Muscle of arm (tissue), 1 donor: ENCODE measurements at regions not wholly inside any gene's neighbourhood (a gene's known extent, or its start where the extent isn't known, plus 50 kb on each side); places are given as distances from the start of the nearest gene placed in this dataset.

Source experiments
- DNase-seq: peaks from one replicate; pipeline ENCODE4 v3.0.0-alpha.2; 2013

DNA sequence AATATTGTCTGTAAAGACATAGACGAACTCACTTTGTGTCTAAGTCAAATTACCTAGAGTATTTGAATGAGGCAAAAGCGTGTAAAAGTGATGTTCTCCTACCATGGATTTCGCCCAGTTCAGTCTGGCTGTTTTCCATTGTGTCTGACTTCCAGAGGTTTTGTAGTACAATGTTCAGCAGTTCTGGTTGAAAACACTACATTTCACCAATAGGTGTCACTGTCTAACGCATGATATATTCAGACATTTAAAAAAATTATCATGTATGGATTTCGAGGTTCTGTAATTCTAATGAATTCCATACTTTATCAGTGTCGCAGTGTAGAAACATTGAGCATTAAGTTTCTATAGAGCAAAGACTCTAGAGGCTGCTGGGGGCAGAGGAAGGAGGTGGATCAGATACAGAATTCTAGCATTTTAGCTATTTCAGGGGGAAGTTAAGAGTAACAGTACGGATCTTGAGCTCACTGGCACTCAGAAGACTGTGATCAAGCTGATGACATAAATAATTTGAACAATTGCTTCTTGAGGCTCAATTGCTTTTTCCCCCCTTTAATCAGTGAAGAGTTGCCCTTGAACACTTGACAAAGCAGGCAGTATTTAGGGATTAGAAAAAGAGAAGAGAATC lies 196.9 kb upstream of the RHOBTB1 start:
- DNase-seq: peak; percentile 90

DNA sequence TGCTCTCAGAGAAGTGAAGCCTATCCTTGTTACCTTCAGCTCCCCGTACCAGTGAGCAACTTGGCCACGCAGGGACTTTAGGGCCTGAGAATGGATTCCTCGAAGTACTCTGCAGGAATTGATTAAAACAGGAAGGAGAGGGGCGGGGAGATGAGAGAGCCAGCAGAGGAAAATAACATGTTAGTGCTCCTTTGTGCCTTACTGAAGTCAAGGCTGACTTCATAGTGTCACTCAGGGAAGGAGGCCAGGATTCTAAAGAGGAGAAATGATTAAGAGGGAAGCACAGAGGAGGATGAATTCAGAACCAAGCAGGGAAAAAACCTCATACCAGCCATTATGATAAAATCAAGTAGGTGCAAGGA lies 195.6 kb upstream of the RHOBTB1 start:
- no peak for DNase-seq

DNA sequence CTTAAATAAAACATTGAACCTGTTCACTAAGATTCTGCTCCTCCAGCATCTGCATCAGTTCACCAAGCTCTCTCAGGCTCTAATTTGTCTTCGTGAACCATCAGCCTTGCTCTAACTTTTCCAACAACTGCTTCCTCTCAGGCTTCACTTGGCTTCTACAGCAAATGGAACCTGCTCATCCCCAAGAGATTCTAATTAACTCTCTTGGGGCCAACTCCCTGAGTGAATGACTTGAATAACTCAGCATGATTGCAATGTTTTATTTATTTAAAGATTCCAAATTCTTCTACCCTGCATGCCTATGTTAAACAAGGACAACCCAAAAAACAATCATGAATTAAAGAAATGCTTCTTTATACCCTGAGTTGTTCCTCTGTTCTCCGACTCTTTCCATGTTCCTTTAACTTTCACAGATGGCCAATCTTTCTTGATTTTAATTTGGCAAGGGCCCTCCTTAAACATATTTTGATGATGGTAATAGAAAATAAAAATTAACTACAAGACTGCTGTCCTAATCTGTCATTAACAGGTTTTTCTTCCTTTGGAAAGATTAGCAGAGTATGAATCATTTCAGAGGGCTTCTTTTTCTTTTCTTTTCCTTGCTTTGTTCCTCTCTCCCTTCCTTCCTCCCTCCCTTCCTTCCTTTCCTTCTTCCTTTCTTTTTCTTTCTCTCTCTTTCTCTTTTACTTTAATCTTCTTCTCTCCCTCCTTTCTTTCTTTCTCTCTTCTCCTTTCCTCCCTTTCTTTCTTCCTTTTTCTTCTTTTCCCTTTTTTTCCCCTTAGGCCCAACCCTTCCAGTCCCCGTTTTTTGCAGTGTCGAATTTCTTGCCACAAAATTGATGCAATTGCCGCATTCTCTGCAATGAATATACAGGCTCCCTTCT lies 195.0 kb upstream of the RHOBTB1 start:
- no peak for DNase-seq

DNA sequence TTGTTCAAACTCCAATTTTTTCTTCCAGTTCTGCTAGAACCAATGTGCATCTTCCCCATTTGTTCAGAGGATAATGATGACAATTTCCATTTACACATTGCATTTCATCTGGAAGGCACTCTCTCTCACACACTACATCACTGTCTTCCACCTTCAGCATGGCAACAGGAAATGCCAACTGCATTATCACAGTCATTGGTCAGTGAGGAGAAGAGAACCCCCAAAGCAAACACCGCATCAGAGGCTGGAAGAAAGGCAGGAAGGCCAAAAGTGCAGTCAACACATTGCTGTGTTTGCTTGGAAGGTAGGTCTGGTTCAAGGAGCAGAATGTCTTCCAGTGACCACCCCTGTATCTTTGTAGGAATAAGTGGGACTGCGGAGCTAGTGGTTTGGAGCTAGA lies 192.2 kb upstream of the RHOBTB1 start:
- DNase-seq: no peak

DNA sequence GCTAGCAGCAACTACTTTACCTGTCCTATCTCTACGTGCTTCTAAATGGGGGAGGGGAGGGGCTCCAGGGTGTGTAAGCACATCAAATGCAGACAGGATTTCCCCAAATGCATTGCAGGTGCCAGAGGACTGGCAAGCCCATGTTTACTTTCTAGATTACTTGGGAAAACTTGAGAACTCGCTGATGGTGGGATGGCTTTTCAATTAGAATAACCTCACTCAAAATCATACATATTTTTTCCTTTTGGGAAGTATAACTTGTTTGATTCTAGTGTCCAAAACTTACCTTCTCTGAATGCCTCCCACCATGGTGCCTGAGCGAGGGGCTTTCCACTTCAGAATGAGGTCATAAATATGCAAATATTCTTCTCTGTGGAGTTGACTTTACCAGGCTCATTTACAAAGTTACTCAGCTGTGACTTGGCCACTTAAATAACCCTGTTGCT lies 191.3 kb upstream of the RHOBTB1 start:
- no peak for DNase-seq

DNA sequence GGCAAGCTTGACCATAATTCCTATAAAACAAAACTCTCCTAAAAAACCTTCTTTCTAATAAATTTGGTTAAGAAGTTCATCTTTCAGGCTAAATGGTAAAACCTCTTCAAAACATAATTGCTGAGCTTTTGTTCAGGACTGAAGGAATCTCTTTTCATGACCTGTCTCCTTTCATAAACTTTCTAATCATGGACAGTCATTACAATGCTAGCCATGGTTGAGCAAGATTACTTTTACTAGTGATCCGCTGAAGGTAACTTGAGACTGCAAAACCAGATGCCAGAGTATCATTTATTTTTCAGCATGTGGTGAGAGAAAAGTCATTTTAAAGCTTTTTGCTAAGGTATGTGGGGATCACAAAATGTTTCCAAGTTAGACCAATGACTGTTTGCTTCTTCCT lies 186.4 kb upstream of the RHOBTB1 start:
- DNase-seq: no peak

DNA sequence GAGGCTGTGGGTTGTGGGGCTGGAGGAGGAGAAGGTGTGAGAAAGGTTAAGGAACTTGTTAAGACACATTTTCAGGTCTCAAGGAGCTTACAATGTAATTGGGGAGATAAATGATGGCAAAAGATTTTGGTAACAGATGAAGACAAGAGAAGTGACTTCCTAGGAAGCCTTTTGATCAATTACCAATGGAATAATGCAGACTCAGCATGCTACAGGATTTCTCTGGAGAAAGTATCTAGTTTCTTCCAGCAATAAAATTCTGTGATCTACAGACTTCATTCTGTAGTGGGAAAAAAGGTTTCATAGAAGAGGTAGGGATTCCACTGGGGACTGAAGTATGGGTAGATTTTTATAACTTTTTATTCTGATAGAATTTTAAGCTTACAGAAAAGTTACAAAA lies 184.2 kb upstream of the RHOBTB1 start:
- no peak for DNase-seq

DNA sequence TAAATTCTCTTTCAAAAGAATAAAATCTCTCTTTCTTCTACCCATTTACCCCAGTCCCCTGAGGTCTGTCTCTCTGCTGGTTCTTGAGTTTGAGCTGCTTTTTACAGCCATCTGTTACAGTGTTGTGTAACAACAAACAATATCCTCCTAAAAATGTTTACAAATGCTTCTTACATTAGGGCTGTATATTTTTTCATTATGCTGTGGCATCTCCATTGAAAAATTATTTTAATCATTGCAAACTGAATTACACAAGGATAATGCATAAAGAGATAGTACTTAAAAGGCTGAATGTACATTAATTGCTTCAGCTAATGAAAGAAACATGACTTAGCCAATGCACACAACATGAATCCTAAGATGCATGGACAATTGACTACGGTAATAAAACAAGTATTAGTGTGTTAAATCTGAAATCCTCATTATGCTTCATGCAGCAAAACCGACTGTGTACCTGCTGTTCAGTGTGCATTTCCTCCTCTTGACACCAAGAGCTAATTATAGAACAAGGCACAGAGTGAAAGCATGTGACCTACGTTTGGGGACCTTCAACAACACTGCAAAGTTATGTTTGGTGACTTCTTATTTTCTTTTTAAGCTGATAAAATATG lies 181.7 kb upstream of the RHOBTB1 start:
- no peak for DNase-seq

DNA sequence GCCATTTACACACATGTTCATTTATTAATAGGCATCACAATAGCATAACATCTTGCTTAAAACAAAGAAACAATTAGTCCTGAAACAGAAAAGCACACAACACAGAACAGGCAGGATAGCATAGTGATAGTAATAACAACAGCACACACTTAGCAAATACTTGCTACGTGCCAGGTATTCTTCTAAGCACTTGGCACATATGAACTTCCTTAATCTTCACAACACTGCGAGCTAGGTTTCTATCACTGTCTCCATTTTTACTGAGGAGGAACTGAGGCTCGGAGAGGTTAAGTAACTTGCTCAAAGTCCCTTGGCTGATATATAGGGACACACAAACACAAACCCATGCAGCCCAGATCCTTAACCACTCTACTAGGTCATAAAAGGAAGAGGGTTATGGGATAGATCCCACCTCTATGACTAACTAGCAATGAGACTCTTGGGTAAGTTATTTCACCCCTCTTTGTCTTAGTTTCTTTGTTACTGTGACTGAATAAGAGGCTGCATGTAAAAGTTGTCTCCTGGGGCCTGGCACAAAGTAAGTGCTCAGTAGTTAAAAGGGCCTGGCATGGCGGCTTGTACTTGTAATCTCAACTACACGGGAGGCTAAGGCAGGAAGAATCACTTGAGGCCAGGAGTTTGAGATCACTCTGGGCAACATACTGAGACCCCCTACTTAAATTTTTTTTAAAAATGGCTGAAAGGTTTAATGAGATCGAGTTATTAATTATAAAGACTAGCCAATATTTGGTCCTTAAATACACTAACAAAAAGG lies 181.0 kb upstream of the RHOBTB1 start:
- DNase-seq: no peak

DNA sequence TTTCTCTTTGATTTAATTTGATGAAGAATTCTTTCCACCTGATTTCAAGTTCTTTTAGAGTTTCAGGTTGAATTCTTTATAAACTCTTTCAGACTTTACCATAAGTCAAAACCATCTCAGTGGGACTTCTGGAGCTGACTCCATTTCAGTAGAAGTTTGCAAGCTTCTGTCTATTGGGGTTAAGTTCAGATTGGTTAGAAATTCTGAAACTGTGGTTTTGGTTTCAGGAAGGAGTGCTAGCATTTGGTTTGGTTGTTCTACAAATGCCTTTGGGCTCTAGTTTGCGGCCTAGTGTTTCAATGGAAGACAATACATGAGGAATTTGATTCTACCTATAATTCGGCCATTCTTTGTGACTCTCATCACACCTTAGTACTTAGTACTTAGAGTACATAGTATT lies 176.8 kb upstream of the RHOBTB1 start:
- no peak for DNase-seq

DNA sequence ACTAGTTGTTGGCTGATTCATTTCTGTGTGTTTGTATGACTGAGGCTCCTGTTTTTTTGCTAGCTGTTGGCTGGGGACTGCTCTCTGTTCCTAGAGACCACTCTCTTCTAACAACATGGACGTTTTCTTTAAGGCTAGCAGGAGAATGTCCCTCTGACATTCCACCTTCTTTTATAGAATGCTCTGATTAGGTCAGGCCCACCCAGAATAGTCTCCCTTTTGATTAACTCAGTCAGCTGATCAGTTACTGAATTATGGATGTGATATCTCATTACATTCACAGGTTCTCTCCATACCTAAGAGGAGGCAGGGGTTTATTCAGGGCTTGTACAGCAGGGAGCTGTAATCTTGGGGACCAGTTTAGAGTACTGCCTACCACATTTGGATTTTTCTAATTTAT lies 175.6 kb upstream of the RHOBTB1 start:
- DNase-seq: no peak

DNA sequence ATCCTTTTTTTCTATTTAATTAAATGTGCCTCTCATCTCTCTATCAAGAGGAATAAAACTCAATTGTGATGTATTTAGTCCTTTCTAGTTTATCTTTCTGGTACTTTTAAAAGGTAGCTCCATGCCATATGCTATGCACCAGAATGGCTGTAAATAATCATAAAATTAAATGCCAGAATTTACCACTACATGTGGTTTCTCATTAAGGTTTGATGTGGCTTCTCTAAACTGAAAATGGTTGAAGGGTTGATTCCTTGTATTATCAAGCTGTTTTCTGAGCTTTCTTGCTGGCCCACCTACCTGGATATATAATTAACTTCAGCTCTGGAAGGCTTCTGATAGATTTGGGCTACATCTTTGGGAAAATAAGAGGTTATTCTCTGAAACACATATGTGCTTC lies 171.9 kb upstream of the RHOBTB1 start:
- DNase-seq: no peak

DNA sequence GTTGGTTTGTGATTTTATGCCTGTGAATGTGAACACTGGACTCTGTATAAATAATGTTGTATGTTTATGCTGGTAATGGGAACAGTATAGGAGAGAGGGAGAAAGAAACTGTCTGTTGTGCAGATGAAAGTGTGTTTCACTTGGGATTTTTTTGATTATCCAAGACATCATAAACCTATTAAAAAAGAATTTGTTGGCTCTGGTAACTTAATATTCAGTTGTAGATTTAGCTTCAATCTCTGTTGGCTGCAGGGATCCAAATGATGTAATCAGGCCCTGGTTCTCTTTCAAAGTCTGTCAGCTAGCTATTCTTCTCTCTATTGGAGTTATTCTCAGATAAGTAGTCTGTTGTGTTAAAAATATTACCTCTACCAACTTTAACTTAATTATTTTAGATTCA lies 168.8 kb upstream of the RHOBTB1 start:
- DNase-seq: peak; percentile 54

DNA sequence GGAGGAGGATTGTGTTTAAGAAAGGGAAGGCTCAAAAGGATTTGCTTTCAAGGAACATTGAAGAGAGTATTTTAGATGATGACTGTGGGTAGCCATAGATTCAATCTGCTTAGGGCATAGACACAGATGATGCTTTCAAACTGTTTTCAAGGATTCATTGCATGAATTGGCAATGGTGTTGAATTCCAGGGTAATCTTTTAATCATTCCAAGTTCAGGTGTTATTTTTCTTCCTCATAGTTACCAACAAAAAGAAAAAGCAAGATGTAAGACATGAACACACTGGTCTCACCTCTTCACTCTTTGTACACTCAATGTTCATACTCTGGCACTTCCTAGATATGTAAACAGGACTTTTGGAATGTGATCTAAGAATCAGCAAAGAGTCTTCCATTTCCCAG lies 167.0 kb upstream of the RHOBTB1 start:
- no peak for DNase-seq

DNA sequence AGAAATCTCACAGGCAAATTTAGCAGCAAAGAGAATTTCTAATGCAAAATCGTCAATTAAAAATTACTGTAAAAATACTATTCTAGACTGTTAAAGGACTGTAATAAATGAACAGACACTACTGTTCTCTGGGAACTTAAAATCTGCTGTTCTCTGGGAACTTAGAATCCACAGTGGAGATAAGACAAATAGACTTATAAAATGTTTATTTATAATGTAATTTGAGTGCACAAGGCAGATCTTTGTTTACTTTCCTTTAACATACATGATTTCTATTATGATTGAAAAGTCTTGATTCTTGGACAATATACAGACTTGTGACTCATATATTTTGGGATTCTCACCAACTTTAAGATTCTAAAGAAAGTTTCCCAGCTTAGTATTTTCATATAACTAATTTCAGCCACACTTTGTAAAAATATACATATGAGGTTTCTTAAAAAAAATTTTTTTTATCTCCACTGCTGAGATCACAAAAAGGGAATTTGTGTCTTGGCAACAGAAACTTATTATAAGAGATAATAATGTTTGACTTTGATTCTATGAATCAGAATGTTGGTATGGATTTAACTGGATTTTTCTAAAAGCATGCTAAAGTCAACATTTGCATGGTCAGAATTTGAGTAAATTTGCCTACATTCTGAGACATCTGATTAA lies 166.3 kb upstream of the RHOBTB1 start:
- no peak for DNase-seq

DNA sequence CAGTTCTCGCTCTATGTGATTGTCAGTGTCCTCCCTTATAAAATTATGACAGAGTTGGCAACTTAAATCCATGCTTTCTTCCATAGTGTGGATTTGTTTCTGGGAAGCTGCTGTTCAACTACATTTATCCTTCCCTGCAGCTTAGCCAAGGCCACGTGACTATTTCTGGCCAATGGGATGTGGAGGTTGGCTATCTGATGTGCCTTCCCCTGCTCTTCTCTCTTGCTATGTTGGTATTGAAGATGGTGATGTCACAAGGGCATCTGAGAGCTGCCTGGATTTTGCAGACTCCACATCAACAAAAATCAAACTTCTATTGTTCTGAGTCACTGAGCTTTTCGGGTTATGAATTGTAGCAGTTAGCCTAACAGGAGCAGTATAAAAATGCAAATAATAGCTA lies 164.9 kb upstream of the RHOBTB1 start:
- DNase-seq: no peak

DNA sequence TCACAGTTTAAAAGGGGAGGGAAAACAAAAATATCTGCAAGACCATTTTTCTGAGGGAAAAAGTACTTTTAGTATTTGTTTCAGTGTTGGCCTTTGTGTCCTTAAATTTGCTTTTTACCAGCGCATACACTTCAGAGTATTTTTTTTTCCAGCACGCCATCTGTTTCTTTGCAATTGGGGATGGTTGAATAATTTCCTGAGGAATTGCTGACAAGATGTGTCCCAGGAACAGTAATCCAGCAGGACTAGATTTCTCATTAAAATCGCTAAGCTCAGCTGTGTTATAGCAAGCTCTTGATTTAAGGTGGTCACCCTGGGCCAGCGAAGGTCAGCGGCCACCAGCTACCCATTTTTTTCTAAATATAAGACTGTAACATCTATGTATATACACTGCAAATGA lies 156.9 kb upstream of the RHOBTB1 start:
- peak; percentile 58 for DNase-seq

DNA sequence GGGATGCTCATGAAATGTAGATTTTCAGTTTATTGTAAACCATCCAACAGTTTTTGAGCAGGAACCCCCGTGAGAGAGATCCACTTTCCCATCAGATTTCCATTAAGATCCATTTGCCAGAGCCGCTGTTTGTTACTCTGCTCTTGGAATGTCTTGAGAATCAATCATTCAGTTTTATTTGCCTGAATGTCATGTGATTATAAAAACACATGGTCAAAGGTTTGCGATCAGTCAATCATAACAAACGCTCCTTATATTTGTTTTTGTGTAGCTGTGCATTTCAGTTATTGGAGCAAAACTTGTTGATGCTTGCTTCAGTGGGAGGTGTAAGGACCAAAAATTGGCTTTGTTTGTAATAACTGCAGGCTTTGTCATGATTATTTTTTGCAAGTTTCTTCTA lies 155.8 kb upstream of the RHOBTB1 start:
- DNase-seq: peak; percentile 54

DNA sequence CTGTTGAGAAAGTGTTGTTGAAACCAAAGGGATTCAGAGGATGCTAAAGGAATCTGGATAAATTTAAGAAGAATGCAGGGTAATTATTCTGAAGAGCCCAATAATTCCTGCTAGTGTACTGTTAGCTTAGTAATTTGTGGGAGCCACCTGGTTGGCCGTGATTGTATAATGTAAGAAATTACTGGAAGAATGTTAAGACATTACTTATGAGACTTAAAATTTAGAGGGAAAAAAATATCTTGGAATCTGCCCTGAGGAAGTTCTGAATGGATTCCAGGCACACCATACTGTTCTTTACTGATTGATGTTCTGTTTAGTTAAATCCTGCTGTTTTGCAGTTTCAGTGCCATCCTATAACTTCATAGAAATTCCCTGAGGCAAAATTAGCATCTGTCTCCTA lies 155.0 kb upstream of the RHOBTB1 start:
- DNase-seq: peak; percentile 24

DNA sequence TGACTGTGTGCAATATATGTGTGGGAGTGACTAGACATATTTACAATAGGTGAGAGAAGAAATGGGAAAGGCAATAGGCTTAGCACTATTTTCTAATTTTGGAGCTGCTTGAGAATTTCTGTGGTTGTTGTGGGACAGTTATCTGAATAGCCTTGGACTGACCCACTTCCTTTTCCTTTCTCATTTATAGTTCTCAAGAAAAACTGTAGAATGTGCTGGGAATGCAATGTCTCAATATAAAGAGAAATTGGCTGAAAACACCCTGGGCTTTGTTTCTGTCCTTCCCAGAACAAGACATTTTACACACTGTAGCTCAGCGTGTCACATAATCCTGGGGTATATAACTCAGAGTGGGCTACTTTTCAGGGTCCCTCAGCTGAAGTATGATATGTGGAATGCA lies 153.0 kb upstream of the RHOBTB1 start:
- no peak for DNase-seq

DNA sequence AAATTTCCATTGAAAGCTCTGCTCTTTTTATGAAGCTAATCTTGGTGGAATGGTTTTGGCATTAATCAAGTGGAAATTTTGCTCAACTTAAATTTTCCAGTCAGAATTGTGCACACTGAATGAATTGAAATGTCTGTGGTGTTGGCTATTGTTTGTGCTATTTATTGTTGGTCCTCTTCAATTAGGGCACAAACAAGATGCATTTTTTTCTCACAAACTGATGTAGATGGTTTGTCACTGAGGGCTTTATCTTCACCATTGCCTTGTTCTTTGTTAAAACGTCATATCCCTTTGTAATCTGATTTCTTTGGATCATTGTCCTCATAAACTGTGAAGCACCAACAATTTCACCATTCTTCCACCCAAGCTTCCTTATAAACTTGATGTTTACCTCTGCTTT lies 152.1 kb upstream of the RHOBTB1 start:
- DNase-seq: no peak

DNA sequence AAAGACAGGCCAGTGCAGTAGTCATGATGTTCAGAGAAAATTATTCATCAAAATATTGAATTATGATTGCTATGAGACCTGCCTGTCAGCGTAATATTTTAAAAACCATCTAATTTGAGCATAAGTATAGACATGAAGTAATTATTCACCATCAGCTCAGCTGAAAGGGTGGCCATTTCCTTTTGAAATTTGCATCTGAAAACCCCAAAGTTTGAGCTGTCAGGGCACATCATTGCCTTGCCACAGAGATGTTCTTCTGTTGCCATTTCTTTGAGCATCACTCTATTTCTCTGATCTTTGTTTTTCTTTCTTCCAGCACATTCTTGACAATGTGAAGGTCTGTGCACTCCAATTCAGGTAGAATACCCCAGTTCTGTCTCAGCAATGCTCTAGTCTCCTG lies 147.5 kb upstream of the RHOBTB1 start:
- no peak for DNase-seq
